ENCODE measurements at regions not wholly inside any gene's neighbourhood (a gene's known extent, or its start where the extent isn't known, plus 50 kb on each side); places are given as distances from the start of the nearest gene placed in this dataset.

- no peak for TF ChIP-seq CTCF (conservative IDR thresholded peaks at IDR 0.05; ENCODE audit: low read depth, low read length)
- no peak for TF ChIP-seq MAFK (IDR thresholded peaks at IDR 0.05; ENCODE audit: low read depth, low read length)
- TF ChIP-seq POLR2A (IDR thresholded peaks at IDR 0.05; ENCODE audit: low read depth, low read length) = no peak
- TF ChIP-seq CHD1 (IDR thresholded peaks at IDR 0.05; ENCODE audit: low read depth, low read length) = no peak
- no peak for TF ChIP-seq CEBPB (IDR thresholded peaks at IDR 0.05; ENCODE audit: low read depth, low read length)
- TF ChIP-seq SMC3 (IDR thresholded peaks at IDR 0.05; ENCODE audit: low read depth, low read length) = no peak
Observed at GRCh38 chr14:101501341-101501740, 60.0 kb upstream of the DIO3 start.
